ENCODE measurements at regions not wholly inside any gene's neighbourhood (a gene's known extent, or its start where the extent isn't known, plus 50 kb on each side); places are given as distances from the start of the nearest gene placed in this dataset.
A peak's percentile ranks its signal among the peaks of the same experiment; 100 is the strongest.
"Not testable (repeated sequence)": the region's sequence is repeated elsewhere in the genome, so short reads cannot be mapped to it uniquely, and the experiment has no call there.

- no peak for DNase-seq
These were observed 94.9 kb upstream of the GOT2 start for GRCh38 chr16:58828901-58829545.

- DNase-seq, result no peak
These were observed 90.1 kb upstream of the GOT2 start for GRCh38 chr16:58824201-58824600.

GRCh38 chr16:58821886-58822285, 87.8 kb upstream of the GOT2 start:
- no peak for DNase-seq

- no peak for DNase-seq
These were observed 86.3 kb upstream of the GOT2 start for GRCh38 chr16:58820411-58820810.

GRCh38 chr16:58815181-58815888, 81.2 kb upstream of the GOT2 start:
- DNase-seq, result no peak

- DNase-seq, result peak; percentile 19
These were observed 80.3 kb upstream of the GOT2 start for GRCh38 chr16:58814348-58814801.

GRCh38 chr16:58809213-58809612, 75.1 kb upstream of the GOT2 start:
- DNase-seq, result no peak

GRCh38 chr16:58807276-58807675, 73.2 kb upstream of the GOT2 start:
- DNase-seq, result no peak

- no peak for DNase-seq
These were observed 67.7 kb upstream of the GOT2 start for GRCh38 chr16:58801838-58802237.

GRCh38 chr16:58797137-58797801, 63.2 kb upstream of the GOT2 start:
- DNase-seq, result no peak

GRCh38 chr16:58793366-58793765, 59.2 kb upstream of the GOT2 start:
- DNase-seq, result no peak

GRCh38 chr16:58792188-58792587, 58.1 kb upstream of the GOT2 start:
- DNase-seq, result no peak

- DNase-seq, result not testable (repeated sequence)
These were observed 56.9 kb upstream of the GOT2 start for GRCh38 chr16:58790816-58791557.

GRCh38 chr16:58789351-58789750, 55.2 kb upstream of the GOT2 start:
- DNase-seq, result no peak

Data from CD4-positive, alpha-beta T cell treated with Interleukin-10 for 1 hour (primary cell).